Islet precursor cell (in vitro differentiated cells): ENCODE measurements at regions not wholly inside any gene's neighbourhood (a gene's known extent, or its start where the extent isn't known, plus 50 kb on each side); places are given as distances from the start of the nearest gene placed in this dataset.

Experiments
- DNase-seq: peaks from one replicate; pipeline ENCODE4 v3.0.0-alpha.2; 2018

- DNase-seq = no peak
Observed at GRCh38 chr10:105855791-105856190, 1214.7 kb downstream of the SORCS3 start.

DNA sequence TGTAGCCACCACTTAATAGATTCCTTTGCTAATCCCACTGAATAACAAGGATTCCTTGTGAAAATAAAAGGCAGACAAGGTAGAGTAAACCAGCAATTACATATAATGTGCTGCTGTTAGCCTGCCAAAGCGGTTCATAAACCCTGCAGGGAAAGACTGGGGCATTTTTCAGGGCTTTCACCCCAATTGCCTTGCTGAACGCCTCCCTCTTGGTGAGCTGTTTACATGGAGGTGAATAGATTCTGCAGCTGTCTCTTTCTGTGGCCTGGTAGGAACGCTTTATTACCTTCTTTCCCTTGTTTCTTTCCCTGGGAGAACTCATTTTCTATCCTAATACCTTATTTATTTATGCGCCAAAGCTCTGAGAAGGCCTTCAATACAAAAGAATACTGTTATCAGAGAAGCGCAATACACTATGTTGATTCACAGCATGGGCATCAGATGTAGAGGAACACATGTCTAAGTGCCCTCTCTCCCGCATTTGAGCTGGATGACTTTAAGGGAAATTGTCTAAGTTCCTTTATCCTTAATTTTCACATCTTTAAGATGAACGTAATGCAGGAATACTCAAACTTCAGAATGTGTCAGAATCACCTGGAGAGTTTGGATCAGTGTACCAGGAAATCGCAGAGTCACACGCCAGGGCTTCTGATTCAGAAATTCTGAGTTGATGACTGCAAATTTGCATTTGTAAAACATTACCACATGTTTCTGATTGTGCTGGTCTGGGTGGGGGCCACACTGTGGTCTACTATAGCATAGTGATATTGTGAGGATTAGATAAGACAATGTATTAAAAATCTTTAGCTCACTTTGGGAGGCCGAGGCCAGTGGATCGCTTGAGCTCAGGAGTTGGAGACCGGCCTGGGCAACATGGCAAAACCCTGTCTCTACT is 1203.8 kb downstream of the SORCS3 start:
- DNase-seq = peak; percentile 62

- no peak for DNase-seq
Observed at GRCh38 chr10:105844241-105844640, 1203.2 kb downstream of the SORCS3 start.

DNA sequence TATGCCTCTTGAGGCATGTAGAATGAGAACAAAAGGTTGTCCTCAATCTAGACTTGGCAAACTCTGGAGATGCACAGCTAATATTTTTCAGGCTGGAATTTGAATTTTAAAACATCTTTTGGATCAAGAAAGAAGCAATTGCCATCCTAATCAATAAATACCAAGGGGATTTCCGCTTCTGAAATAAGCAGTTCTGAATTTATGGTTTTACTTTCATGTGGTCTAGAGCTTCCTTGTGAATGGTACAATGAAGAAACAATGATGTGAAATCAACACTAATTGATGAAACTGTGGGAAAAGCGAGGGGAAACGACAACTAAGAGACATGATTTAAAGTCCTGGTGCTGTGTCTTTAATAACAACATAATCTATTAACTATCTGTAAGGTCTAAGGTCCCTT is 1202.7 kb downstream of the SORCS3 start:
- DNase-seq = no peak

DNA sequence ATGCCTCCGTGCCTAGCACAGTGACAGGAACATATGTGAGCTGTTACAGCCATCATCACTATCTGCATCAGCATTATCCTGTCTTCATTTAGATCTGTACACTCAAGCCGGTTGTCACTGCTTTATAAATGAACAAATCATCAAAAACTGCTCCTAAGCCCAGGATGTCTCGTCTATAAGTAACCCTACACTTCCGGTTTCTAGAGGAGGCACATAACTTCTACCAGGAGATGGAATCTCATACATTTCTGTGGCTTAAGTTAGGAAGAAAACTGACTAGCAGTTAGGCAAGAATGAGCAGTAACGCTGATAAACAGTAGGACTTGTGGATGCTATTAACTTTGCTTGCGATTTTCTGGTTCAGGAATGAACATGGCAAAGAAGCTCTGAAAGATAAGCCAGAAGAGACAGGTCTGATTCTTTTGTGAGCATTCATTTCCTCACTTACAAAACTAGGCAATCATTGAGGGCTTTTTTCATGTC is 1199.2 kb downstream of the SORCS3 start:
- no peak for DNase-seq

- no peak for DNase-seq
Observed at GRCh38 chr10:105838392-105838791, 1197.3 kb downstream of the SORCS3 start.

DNA sequence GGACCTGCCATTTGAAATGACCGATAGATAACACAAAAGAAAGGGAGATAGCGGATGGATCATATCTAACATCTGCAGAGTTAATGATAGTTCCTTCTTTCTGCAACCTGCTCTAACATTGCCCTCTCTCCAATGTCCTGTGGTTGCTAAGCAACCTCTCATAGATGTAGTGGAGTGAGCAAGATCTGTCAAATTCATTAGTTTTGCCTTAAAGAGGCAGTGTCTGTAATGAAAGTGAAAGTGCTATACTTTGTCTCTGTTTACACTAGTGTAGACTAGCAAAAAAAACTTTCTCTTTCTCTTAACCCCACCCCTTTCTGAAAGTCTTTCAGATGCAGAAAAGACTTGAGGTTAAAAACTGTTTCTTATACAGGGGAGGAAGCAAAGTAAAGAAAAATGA is 1196.9 kb downstream of the SORCS3 start:
- no peak for DNase-seq

DNA sequence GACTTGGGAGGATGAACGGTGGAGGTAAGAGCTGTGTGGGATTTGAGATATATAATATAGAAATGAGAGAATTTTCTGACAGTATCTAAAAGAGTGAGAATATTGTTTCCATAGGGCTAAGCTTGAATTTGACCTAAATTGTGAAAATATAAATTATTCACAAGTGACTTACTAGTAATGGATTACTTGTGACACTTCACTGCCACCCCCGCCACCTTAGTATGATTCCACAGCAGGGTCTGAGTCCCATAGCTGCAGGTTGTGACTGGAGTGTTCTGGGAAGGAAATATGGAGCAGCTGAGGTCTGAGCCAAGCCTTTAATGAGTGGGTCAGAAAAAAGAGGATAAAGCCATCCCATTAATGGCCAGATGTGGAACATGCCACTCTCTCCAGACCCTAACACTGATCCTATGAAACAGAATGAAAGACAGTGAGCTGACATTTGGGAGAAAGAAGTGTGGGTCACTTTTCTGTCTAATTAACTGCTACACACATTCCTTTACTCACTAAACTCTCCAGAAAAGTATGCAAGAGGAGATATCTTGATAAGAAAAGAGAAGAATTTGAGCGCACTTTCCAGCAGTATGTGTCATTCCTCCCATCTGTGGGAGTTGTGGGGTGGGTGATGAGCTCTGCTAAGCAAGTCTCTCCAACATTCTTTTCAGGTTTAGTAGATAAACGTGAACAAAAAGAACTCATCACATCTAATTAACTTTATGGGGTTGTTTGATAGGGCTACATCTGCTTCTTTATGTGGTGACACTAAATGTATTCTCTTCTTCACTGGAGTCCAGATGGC is 1193.4 kb downstream of the SORCS3 start:
- peak; percentile 73 for DNase-seq

- no peak for DNase-seq
Observed at GRCh38 chr10:105827133-105827532, 1186.0 kb downstream of the SORCS3 start.

DNA sequence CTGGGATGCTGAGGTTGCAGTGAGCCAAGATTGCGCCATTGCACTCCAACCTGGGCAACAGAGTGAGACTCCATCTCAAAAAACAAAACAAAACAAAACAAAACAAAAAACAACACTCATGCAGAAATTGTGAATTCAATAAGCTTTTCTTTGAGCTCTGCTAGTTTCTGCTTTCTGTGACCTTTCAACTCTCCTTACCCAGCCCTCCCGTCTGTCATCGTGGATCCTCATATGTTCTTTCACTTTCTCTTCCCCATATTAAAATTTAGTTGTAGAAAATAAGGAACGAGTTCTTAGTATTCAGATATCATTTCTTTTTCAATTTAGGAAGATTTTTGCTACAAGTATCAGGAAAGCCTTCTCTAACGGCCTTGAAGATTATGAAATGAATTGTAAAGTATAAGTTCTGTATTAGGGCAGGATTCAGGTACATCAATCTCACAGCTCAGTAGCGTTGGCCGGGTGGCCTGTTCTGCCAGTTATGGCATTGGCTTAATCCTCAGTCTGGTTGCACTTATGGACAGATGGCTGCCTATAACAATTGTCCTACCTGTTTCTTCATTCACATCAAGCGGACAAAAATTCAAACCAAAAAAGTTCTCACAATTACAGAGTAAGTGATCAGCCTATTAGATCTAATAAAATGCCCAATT is 1167.0 kb downstream of the SORCS3 start:
- DNase-seq = no peak

DNA sequence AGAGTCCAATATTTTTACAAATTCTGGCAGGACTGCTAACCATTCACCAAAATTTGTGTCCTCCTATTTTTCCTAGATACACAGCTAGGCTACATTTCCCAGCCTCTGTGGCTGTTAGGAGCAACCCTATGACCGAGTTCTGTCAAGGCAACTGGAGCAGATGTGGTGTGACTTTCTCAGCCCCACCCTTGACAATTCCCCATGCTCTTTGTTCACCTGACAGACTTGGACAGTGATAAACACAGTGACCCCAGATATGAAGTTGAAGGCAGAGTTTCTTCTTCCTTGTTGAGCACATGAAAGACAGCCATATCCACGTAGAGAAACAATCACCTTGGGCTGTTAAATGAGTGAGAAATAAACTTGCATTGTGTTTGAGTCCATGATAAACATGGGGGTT is 1162.1 kb downstream of the SORCS3 start:
- DNase-seq = no peak

GRCh38 chr10:105800641-105801040 is 1159.6 kb downstream of the SORCS3 start:
- no peak for DNase-seq

GRCh38 chr10:105798328-105798889 is 1157.3 kb downstream of the SORCS3 start:
- DNase-seq = no peak

- DNase-seq = no peak
Observed at GRCh38 chr10:105797234-105797890, 1156.3 kb downstream of the SORCS3 start.

GRCh38 chr10:105793071-105793470 is 1152.0 kb downstream of the SORCS3 start:
- no peak for DNase-seq

GRCh38 chr10:105785721-105786120 is 1144.6 kb downstream of the SORCS3 start:
- DNase-seq = no peak

DNA sequence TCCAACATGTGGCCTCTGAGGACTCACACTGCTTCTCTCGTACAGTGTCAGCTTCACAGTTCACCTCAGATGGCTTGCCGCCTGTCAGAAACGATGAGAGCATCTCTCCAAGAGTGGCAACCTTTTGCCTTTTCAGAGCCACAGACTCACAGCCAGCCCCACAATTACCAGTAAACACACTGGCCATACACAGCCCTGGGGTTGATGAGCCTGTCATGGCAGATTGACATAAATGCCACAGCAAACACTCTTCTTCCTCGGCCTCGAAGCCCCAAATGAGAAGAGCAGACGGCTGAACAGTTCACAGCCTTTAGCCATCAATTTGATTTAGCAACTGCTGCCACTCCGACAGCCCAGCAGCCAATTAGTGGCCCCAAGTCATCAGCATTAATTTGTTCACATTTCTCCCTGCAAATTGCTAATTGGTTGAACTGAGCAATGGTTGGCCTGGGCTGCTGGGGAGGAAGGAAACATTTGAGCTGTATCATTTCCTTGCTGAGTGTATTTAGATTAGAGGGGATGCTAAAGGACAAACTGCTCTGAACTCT is 1142.9 kb downstream of the SORCS3 start:
- no peak for DNase-seq

DNA sequence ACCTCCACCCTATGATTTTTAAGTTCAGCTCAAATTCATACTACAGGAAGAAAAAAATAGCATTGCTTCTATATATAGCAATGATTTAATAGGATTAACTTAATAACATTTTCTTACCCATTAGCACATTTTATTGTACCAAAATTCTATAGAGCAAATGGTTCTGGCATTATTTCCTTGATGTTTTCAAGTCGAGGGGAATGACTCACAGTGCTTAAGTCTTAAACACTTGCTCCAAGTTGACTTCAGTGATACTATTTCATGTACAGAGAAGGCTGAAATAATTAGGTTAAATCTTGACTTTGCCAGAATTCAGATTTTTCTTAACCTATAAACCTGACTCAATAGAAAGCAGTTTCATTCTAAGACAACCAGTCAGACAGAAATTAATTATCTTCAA is 1133.8 kb downstream of the SORCS3 start:
- DNase-seq = no peak

- no peak for DNase-seq
Observed at GRCh38 chr10:105774351-105774750, 1133.3 kb downstream of the SORCS3 start.

DNA sequence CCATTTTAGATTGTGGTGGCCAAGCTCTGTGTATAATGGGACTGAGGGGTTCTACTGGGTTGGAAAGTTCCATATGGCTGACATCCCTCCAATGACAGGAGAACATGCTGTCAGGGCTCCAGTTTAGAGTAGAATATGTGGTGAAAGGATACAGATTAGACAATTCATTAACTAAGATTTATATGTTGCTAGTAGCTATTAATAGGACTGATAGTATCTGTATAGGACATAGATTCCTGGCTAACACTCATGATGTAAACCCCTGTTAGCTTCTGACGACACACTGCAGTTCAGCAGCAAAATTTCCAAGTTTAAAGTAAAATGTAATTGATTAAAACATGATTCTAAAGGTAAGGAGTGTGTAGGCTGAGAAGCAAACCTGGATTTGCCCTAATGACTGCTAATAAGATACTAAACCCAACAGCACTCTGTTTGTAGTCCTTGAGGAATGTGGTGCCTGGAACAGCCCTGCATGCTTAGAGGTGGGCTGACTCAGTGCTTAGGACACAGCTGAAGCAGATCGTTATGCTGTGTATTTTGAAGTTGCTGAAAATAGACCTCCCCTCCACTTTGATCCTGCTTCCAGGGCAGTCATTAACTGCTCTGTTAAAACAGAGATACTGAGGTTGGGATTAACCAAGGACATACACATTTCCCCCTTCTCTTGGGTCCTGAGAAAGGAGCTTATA is 1129.6 kb downstream of the SORCS3 start:
- DNase-seq = peak; percentile 95
